CD14-positive monocyte (primary cell): ENCODE measurements at regions not wholly inside any gene's neighbourhood (a gene's known extent, or its start where the extent isn't known, plus 50 kb on each side); places are given as distances from the start of the nearest gene placed in this dataset.

Experiments
- DNase-seq, 3 donors: peaks; one replicate each; pipeline ENCODE4 v3.0.0-alpha.2; 2011 to 2022
- H2AFZ ChIP-seq: 2 replicates; pipeline ENCODE4 v1.6.0; 2012; ENCODE audit warnings: mild to moderate bottlenecking, low read depth, low read length, inconsistent platforms; ENCODE audit not compliant: insufficient read depth, poor library complexity, severe bottlenecking
- H3K27ac ChIP-seq, 2 donors: 1 replicate in 1 of 2; 2 replicates in 1 of 2; pipeline ENCODE4 v1.5.1; 2012 to 2013; ENCODE audit warnings: low read length in 2 of 2, control low read depth in 1 of 2, inconsistent platforms in 1 of 2, low read depth in 1 of 2, mild to moderate bottlenecking in 1 of 2
- H3K27me3 ChIP-seq, 2 donors: one replicate each; pipeline versions ENCODE4 v1.6.0 to v1.6.1; 2011 to 2013; ENCODE audit warnings: low read length in 2 of 2; ENCODE audit not compliant: control insufficient read depth in 2 of 2, insufficient read depth in 2 of 2
- H3K36me3 ChIP-seq, 2 donors: replicated peaks in 1 of 2; 1 replicate in 1 of 2; 2 replicates in 1 of 2; pipeline versions ENCODE4 v1.5.1 to v1.6.1; 2012 to 2013; ENCODE audit warnings: low read length in 2 of 2, control low read depth in 1 of 2, inconsistent platforms in 1 of 2, mild to moderate bottlenecking in 1 of 2; ENCODE audit not compliant: insufficient read depth in 2 of 2, control insufficient read depth in 1 of 2
- H3K4me1 ChIP-seq, 2 donors: 1 replicate in 1 of 2; 2 replicates in 1 of 2; pipeline versions ENCODE4 v1.5.1 to v1.6.1; 2012 to 2013; ENCODE audit warnings: low read length in 2 of 2, control low read depth in 1 of 2, inconsistent platforms in 1 of 2, mild to moderate bottlenecking in 1 of 2, moderate library complexity in 1 of 2; ENCODE audit not compliant: insufficient read depth in 2 of 2, control insufficient read depth in 1 of 2
- H3K4me2 ChIP-seq: replicated peaks from 2 replicates; pipeline ENCODE3; 2012; ENCODE audit warnings: low read length, moderate library complexity, mild to moderate bottlenecking; ENCODE audit not compliant: poor library complexity, severe bottlenecking; ENCODE audit errors: extremely low read depth
- H3K4me3 ChIP-seq, 3 experiments: fragments of 200-600 bp in 1 of 3; sonication (generic) in 1 of 3; replicated peaks in 1 of 3; 1 replicate in 2 of 3; 2 replicates in 1 of 3; pipeline ENCODE4 v1.5.1; 2011 to 2013; ENCODE audit warnings: low read length in 3 of 3, mild to moderate bottlenecking in 3 of 3, control low read depth in 2 of 3, low read depth in 2 of 3, inconsistent platforms in 1 of 3, moderate library complexity in 1 of 3
- H3K79me2 ChIP-seq: 2 replicates; pipeline ENCODE4 v1.6.0; 2012; ENCODE audit warnings: mild to moderate bottlenecking, control low read depth, inconsistent platforms, low read length, moderate library complexity; ENCODE audit not compliant: insufficient read depth
- H3K9ac ChIP-seq: 2 replicates; pipeline ENCODE4 v1.6.0; 2017; ENCODE audit warnings: low read length, mild to moderate bottlenecking; ENCODE audit not compliant: insufficient read depth, poor library complexity, severe bottlenecking
- H3K9me3 ChIP-seq, 2 donors: replicated peaks in 1 of 2; 1 replicate in 1 of 2; 2 replicates in 1 of 2; pipeline versions ENCODE4 v1.5.1 to v1.6.1; 2012 to 2013; ENCODE audit warnings: low read length in 2 of 2, control low read depth in 1 of 2; ENCODE audit not compliant: control insufficient read depth in 1 of 2, insufficient read depth in 1 of 2
- H4K20me1 ChIP-seq: 2 replicates; pipeline ENCODE4 v1.6.0; 2012; ENCODE audit warnings: mild to moderate bottlenecking, low read length, control low read depth, moderate library complexity; ENCODE audit not compliant: insufficient read depth
- H3K27ac Mint-ChIP-seq, 7 donors: one replicate each; pipeline ENCODE4 v1.8.0; 2020; ENCODE audit warnings: mild to moderate bottlenecking in 7 of 7, mixed read lengths in 7 of 7, moderate library complexity in 6 of 7, inconsistent platforms in 2 of 7
- H3K27me3 Mint-ChIP-seq, 3 donors: one replicate each; pipeline ENCODE4 v1.8.0; 2021 to 2022; ENCODE audit warnings: low read depth in 3 of 3, mild to moderate bottlenecking in 3 of 3, mixed read lengths in 3 of 3, moderate library complexity in 3 of 3, inconsistent platforms in 1 of 3
- H3K36me3 Mint-ChIP-seq, 2 donors: one replicate each; pipeline ENCODE4 v1.8.0; 2020; ENCODE audit warnings: mixed read lengths in 2 of 2, inconsistent platforms in 1 of 2, mild to moderate bottlenecking in 1 of 2
- H3K4me1 Mint-ChIP-seq: one replicate; pipeline ENCODE4 v1.8.0; 2020; ENCODE audit warnings: mild to moderate bottlenecking, mixed read lengths
- H3K4me3 Mint-ChIP-seq, 2 donors: one replicate each; pipeline ENCODE4 v1.8.0; 2020; ENCODE audit warnings: mild to moderate bottlenecking in 2 of 2, mixed read lengths in 2 of 2, moderate library complexity in 1 of 2
- H3K9me3 Mint-ChIP-seq, 7 donors: one replicate each; pipeline ENCODE4 v1.8.0; 2020 to 2022; ENCODE audit warnings: mixed read lengths in 7 of 7, mild to moderate bottlenecking in 6 of 7, moderate library complexity in 6 of 7, inconsistent platforms in 2 of 7
- CTCF ChIP-seq: fragments of 200-600 bp; IDR thresholded peaks from one replicate; pipeline ENCODE4 v1.8.0; 2022; ENCODE audit warnings: antibody characterized with exemption, mild to moderate bottlenecking
- WGBS: methylation state at CpG from one replicate; pipeline ENCODE4 v1.1.5; 2013; ENCODE audit warnings: missing lambda C conversion rate; ENCODE audit not compliant: insufficient coverage; 5-methylcytosine and 5-hydroxymethylcytosine counted together
- intact Hi-C, 2 donors: fragments of 100-400 bp; cut with micrococcal nuclease; formaldehyde crosslinking; loops; one replicate each; pipeline versions ENCODE4 v1.15.0 to v1.15.1; 2023

DNA sequence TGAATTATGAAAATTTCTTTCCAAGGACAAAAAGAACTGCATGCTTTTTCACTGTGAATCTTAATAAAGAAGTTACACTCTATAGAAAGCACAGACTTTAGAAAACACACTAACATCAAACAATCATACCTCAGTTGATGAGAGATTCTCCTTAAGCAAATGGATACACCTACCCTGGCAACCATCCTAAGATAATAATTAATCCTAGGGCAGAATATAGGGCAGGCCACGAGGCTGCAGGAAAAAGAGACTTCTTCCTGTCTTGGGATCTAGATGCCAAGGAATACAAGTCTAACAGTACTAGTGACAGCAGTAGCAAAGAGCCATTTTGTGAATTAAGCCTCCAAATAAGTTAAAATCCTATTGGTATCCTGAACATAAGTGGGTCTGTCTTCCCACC lies 395.4 kb downstream of the EFNA5 start:
- H3K4me2 ChIP-seq = no peak overlapping the region
- Mint-ChIP-seq H3K36me3 (no peaks in the 10 kb centered on the region), H3K4me3 (no peak overlapping the region), H3K9me3 (peaks cover 0 to 3% (median 0%) of the 10 kb centered on the region in 7 donors), H3K27ac (no peak overlapping the region), H3K27me3 (peaks cover 0 to 2% (median 1%) of the 10 kb centered on the region in 3 donors), H3K4me1 (no peaks in the 10 kb centered on the region)
- WGBS = no CpG with 5 or more reads among the region's 1 CpG
- no peaks in the 10 kb centered on the region for H3K36me3 ChIP-seq
- H3K27me3 ChIP-seq = no peaks in the 10 kb centered on the region
- no peak overlapping the region for H3K27ac ChIP-seq
- no peaks in the 10 kb centered on the region for H3K79me2 ChIP-seq
- H2AFZ ChIP-seq = no peak overlapping the region
- H4K20me1 ChIP-seq = no peaks in the 10 kb centered on the region
- no peak for TF ChIP-seq CTCF
- no peaks in the 10 kb centered on the region for H3K4me1 ChIP-seq
- intact Hi-C loops = no loop called here
- no peaks in the 10 kb centered on the region for H3K9me3 ChIP-seq
- no peak for DNase-seq
- H3K9ac ChIP-seq = no peak overlapping the region
- no peak overlapping the region for H3K4me3 ChIP-seq

GRCh38 chr5:107274571-107274970 lies 396.2 kb downstream of the EFNA5 start:
- Histone ChIP-seq H4K20me1 (no peaks in the 10 kb centered on the region), H3K9ac (no peak overlapping the region), H2AFZ (no peak overlapping the region), H3K36me3 (no peaks in the 10 kb centered on the region), H3K9me3 (no peaks in the 10 kb centered on the region), H3K4me3 (no peak overlapping the region), H3K27ac (no peak overlapping the region), H3K4me2 (no peak overlapping the region), H3K27me3 (no peaks in the 10 kb centered on the region), H3K4me1 (no peaks in the 10 kb centered on the region), H3K79me2 (no peaks in the 10 kb centered on the region)
- no peak for TF ChIP-seq CTCF
- intact Hi-C loops = no loop called here
- H3K9me3 Mint-ChIP-seq = peaks cover 0 to 3% (median 0%) of the 10 kb centered on the region in 7 donors
- H3K4me3 Mint-ChIP-seq = no peak overlapping the region
- no CpG with 5 or more reads among the region's 1 CpG for WGBS
- H3K4me1 Mint-ChIP-seq = no peaks in the 10 kb centered on the region
- no peak for DNase-seq
- H3K27ac Mint-ChIP-seq = no peak overlapping the region
- no peaks in the 10 kb centered on the region for H3K36me3 Mint-ChIP-seq
- H3K27me3 Mint-ChIP-seq = peaks cover 0 to 2% (median 1%) of the 10 kb centered on the region in 3 donors
